CD4-positive, alpha-beta T cell treated with Interferon alpha-2 for 1 hour (primary cell): ENCODE measurements at regions not wholly inside any gene's neighbourhood (a gene's known extent, or its start where the extent isn't known, plus 50 kb on each side); places are given as distances from the start of the nearest gene placed in this dataset.

Experiments used
- DNase-seq, 2 donors: peaks; one replicate each; pipeline ENCODE4 v3.0.0-alpha.2; 2020 to 2022

DNA sequence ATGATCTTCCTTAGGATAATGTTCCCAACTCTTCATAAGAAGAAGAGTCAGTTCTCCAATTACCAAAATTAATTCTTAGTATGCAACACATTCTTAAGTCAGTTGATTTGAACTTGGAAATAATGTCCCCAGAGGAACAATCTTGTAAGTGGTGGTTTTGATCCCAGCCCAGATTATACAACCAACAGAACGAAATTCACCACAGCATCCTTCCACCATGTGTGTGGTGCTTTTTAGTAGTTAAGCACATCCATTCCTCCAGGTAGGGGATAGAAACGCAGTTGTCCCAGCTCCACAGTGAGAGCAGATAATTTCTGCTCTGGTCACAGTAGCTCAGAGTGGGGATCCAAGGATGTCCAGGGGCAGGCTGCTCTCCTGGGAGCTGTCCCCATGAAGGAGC, 161.7 kb upstream of the SLC39A10 start:
- no peak for DNase-seq

DNA sequence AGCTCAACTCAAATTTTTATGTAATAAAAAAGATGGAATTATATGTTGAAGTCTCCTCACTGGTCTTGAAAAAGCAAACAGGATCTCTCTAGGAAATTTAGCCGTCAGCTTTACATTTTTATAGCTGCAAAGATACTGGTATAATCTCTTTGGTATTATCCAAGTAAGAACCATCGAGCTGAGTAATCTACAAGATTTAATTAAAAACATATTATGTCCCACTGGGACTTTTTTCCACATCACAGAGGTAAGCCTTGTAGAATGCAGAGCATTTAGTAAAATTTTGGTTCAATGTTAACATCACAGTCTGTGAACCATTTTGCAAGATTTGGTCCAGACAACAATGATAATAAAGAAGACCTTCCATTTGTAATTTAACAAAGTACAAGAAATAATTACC, 162.6 kb upstream of the SLC39A10 start:
- DNase-seq: no peak

DNA sequence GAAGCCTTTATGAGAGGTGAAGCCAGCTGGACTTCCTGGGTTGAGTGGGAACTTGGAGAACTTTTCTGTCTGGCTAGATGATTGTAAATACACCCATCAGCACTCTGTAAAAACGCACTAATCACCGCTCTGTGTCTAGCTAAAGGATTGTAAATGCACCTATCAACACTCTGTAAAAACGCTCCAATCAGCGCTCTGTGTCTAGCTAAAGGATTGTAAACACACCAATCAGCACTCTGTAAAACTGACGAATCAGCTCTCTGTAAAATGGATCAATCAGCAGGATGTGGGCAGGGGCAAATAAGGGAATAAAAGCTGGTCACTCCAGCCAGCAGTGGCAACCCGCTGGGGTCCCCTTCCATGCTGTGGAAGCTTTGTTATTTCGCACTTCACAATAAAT, 163.6 kb upstream of the SLC39A10 start:
- DNase-seq: no peak

DNA sequence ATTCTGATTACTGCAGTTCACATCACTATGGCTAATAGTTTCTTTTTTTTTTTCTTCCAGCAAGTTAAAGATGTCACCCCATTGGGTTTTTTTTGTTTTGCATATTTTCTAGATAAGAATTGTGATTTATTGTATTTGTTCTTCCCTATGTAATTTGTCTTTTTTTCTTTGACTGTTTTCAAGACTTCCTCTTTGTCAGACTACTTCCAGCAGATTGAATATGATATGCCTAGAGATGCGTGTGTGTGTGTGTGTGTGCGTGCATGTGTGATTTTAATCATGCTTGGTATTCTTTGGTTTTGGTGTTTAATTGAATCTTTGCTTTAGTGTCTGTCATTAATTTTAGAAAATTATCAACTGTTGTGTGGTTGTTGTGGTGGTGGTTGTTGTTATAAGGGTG, 166.7 kb upstream of the SLC39A10 start:
- DNase-seq: no peak

DNA sequence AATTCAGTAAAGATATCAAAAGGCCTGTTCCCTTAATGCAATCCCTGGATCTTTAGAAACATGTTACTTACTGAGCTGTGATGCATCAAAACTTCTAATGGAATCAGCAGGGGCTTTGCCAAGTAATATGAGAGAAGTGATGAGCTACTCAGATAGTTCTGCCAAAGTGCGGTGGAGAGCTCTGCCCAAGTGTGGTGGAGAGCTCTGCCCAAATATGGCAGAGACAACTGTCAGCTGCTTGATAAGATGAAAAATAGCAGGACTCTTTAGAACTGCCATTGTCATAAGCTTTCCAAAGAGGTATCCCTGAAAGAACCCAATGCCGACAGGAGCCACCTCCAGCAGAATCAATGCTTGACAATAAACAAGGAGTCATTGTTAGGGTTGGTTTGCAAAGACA, 167.9 kb upstream of the SLC39A10 start:
- no peak for DNase-seq

DNA sequence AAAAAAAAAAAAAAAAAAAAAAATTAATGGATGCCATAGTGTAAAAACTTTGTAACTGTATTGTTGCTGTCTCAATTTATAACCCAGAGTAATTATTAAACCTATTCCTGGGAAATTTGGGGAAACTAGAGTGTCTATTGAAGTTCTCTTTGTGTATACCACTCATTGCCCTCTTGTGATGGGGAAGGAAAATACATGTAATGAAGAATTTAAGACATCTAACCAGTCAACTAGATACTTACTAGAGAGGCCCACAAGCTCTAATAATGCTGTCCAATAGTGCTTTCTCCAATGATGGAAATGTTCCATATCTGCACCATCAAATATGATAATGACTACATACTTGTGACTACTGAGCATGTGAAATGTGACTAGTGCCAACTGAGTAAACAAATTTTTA, 168.5 kb upstream of the SLC39A10 start:
- no peak for DNase-seq

DNA sequence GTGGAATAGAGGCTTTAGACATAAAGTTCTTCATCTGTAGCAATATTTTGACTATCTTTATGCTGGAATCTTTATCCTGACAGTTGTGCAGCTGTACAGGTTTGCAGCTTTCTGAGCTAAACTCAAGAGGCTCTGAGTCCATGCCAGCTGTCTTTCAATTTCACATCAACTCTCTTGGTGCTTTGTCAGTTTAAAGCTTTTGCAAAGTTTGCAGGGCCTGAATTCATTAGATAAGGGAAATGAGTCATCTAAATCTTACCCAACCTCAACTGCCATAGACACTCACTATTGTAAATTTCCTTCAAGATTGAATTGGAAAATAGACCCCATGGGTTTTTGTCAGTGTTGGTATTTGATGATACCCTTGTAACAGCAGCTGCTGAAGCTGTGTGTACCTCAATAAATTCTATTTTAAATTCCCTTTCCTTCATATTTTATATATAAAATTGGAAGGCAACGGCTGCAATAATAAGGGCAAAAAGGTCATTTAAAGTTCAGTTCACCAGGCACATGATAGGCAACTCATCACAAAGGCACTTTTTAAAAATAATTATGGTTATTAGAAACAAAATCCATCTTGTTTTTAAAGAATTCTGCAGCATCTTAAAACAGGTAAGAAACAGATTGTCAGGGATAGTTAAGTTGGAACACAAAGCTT, 169.9 kb upstream of the SLC39A10 start:
- DNase-seq: peak in 1 of 2 donors; percentile 31

DNA sequence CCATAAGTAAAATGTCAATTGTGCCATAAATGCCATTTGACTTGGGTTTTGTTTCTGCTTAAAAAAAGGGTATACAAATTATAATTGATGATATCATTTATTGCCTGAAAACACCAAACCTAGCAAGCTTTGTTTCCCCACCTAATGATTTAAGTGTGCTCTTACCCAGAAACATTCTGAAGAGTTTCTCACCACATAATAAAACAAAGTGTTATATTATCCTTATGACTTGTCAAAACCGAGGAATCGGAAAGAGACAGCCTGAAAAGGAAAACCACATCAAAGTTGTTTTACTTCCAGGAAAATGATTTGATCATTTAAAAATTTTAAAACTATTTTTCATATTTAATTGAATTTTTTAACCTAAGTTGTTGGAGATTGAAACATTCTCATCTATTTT, 170.5 kb upstream of the SLC39A10 start:
- DNase-seq: peak in 1 of 2 donors; percentile 27

DNA sequence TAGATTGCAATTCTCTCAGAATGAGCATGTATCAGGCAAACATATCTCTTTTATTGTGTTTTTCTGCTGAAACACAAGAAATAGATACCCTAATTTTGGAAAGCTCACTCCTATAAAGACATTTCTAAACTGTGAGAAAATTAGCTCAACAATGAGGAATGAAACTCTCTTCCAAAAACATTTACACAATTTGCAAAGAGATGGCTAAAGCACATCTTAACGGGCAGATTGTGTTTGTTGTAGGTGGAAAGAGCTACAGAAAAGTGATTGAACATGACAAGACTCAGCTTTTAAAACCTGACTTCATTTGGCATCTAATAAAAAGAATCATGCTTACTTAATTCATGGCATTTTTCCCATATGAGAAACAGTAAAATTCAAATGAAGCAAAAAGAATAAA, 175.0 kb upstream of the SLC39A10 start:
- no peak for DNase-seq

DNA sequence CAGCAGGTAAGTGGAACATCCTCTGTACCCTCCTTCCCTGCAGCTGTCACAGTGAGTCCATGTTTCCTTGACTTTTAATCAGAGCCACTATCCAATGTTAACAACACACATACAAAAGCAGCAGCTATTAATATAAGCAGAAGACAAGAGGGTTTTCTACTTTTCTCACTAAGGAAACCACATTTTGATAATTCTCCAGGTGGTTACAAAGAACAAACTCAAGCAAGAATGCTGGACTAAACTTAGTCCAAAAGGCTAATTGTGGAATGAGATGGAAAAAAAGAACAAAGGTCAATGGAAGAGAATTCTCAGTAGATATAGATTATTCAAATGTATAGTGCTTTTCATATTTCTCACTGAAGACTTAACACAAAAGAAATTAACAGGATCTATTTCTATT, 176.9 kb upstream of the SLC39A10 start:
- DNase-seq: no peak

DNA sequence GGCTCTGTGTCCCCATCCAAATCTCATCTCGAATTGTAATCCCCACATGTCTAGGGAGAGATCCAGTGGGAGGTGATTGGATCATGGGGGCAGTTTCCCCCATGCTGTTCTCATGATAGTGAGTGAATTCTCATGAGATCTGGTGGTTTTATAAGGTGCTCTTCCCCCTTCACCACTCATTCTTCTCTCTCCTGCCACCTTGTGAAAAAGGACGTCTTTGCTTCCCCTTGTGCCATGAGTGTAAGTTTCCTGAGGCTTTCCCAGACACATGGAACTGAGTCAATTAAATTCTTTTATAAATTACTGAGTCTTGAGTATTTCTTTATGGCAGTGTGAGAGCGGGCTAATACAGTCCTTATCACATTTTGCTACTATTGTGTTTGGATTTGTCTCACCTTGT, 177.6 kb upstream of the SLC39A10 start:
- no peak for DNase-seq

DNA sequence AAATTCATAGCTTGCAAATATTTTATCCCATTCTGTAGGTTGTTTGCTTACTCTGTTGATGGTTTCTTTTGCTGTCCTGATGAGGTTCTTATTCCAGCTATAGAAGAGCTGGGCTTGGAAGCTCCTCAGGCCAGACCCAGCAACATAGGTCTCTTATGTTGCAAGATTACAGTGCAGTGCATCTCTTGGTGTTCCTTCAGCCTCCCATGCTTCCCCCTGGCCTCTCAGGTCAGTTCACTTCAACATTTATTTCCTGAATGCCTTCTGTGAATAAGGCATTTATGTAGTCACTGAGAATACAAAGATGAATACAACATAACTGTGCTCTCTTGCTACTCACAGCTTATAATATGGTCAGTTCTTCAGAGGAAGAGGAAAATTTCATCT, 179.0 kb upstream of the SLC39A10 start:
- DNase-seq: no peak

DNA sequence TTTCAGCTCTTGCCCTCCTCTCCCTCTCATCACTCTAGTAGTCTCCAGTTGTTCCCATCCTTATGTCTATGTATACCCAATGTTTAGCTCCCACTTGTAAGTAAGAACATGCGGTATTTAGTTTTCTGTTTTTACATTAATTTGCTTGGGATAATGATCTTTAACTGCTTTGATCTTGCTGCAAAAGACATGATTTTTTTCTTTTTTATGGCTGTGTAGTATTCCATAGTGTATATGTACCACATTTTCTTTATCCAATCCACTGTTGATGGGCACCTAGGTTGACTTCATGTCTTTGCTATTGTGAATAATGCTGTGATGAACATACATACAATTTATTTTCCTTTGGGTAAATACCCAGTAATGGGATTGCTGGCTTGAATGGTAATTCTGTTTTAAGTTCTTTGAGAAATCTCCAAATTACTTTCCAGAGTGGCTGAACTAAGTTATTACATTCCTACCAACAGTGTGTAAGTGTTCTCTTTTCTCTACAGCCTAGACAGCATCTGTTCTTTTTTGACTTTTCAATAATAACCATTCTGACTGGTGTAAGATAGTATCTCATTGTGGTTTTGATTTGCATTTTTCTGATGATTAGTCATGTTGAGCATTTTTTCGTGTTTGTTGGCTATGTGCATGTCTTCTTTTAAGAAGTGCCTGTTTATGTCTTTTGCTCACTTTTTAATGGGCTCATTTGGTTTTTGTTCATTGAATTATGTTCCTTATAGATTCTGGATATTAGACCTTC, 179.6 kb upstream of the SLC39A10 start:
- peak in 1 of 2 donors; percentile 13 for DNase-seq

DNA sequence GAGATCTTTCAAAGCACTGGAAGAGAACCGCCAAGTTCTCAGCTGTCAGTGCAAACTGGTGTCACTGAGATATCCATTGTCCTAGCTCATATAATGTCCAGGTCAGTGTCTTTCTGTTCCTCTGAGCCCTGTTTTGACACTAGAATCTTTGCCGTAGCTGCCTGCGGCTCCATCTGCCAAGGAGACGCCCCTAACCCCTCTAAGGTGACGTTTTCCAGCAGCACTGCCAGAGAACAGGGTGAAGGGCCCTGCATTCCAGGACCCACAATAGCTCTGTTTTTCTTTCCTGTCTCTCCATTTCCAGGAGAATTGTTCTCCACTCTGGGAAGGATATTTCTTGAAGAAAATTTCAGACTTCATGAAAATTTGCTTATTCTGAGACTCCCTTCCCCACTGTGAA, 181.7 kb upstream of the SLC39A10 start:
- no peak for DNase-seq

DNA sequence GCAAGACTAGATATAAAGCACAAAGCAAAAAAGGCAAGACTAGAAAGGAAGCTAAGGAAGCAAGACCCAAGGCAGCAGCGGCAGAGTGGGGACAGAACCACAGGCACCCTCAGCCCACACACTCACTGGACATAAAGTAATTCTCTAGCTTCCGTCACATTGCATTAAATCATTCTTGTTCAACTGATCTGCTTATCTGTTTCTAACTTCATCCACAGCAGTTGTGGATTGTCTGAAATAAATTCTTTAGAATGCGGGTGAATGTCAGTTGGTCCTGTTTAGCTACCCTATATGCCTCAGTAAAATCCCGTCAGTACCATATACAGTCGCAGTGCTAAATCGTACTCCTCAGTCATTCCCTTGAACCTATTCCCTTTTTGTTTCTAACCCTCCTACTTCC, 183.2 kb upstream of the SLC39A10 start:
- no peak for DNase-seq

DNA sequence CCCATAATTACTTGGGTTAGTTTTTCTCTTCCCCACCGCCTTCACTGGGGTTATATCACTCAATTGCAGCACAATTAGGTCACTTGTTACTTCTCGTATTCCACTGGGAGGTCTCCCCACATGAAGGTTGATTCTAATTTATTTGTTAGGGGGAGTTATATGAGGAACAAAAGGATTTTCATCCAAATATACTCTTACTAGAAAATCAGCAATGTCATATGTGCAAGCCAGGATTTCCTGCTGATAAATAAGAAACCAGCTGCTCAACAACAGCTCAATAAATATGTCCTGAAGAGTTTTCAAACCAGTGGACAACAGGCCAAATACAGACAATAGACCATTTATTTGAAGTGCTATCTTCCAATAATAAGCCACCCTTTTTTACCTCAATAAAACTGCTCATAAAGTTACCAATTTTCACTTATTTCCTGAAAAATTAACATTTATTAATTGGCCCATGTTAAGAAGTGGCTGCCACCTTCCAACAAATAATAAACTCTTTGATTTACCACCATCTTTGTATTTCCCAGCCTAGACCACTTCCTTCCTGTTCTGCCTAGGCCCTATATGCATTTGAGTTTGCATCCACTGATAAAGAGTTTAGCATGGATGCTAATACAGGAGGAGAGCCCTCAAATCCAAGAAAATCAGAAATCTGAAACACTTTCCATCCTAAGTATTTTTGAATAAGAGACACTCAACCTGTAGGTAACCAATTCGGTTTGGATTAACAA, 184.4 kb upstream of the SLC39A10 start:
- DNase-seq: no peak

DNA sequence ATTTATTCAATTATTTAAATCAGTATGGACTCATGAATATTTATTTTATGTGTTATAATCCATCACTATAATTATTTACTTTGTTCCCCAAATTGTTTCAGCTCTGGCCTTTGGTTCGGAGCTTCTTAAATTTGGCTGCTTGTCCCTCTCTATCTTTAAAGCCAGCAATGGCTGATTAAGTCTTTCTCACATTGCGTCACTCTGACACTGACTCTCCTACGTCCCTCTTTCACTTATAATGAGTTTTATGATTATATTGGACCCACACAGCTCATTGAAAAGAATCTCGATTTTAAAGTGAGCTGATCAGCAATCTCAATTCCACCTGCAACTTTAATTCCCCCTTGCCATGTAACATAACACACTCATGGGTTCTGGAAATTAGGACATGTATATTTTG, 185.2 kb upstream of the SLC39A10 start:
- DNase-seq: no peak

DNA sequence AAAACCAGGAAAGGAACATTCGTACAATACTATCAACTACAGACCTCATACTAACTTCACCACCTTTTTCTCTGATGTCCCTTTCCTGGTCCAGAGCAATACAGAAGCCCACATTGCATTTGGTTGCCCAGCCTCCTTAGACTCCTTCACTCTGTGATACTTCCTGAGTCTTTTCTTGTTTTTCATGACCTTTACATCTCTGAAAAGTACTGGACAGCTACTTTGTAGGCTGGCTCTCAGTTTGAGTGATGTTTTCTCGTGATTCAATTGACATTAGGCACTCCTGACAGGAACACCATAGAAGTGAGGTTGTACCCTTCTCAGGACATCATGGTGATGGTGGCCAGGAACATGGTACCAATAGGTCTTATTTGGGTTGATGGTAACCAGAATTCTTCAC, 185.9 kb upstream of the SLC39A10 start:
- DNase-seq: no peak

DNA sequence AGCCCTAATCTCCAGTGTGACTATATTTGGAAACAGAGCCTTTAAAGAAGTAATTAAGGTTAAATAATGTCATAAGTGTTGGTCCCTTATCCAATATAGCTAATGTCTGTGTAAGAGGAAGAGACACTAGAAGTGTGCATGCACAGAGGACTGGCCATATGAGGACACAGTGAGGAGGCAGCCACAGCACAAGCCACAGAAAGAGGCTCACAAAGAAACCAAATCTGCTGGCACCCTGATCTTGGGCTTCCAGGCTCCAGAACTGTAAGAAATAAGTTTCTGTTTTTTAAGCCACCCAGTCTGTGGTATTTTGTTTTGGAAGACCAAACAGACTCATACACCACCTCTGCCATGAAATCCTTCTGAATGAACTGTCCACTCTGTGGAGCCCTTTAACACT, 186.4 kb upstream of the SLC39A10 start:
- no peak for DNase-seq

DNA sequence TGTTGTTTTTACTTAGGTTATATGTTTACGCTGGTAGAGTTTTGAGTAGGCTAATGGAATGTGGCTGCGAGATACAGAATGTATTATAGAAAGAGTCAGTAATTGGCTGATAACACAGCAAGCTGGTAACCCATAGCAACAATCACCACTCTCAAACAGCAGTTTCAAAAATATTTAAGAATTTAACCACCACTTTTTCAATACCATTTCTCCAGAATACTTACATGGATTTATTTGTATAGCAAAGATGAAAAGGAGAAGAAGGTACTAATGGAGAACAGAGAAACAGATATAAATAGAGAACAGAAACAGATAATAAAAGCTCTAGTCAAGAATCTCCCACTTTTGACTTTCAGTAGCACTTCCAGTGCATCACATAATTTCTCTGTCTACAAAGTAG, 188.3 kb upstream of the SLC39A10 start:
- no peak for DNase-seq

DNA sequence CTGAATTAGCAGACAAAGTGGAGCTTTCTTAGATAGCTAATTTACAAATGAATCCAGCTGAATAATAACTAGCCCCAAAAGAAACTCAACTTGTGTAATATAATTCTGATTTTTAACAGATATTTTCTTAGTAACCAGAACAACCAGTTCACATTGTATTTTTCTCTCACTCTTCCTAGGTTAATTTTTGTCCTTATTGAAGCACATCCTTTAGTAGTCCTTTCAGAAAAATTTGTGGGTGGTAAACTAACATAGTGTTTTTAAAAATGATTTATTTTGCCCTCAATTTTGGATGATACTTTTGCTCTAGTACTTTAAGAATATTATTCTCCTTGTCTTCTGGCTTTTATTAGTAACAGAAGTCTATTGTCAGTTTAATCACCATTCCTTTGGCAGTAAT, 190.6 kb upstream of the SLC39A10 start:
- DNase-seq: no peak

DNA sequence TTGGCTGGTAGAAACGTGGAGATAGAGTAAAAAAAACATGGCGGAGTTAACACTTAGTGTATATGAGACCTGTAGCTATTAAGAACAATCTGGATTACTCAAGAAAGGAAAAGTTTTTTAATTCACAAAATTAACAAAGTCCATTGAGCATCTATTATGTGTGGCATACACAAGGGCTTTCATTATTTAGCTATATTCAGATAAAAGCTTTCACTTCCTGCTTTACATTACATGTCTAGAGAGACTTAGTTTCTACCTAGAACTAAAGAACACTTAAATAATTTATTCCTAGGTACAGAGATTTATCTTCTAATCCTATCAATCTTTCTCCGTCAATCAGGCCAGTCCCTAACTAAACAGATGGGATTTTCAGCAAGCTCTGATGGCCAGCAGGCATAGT, 196.0 kb upstream of the SLC39A10 start:
- no peak for DNase-seq

DNA sequence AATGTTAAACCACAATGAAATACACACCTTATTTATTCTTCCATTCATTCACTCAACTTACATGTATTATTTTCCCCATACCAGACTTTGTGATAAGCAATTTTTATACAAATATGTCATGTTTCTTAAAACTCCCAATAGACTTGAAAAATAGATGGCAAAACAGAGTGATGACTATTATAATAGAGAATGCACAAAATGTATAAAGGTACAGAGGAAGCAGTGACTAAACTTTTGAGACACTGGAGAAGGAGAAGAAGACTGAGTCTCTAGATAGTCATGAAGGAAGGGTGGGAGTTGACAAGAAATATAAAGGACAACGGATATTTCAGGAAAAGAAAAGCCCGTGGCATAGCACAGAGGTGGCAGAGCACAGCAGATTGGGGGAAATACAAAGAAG, 198.1 kb upstream of the SLC39A10 start:
- no peak for DNase-seq

DNA sequence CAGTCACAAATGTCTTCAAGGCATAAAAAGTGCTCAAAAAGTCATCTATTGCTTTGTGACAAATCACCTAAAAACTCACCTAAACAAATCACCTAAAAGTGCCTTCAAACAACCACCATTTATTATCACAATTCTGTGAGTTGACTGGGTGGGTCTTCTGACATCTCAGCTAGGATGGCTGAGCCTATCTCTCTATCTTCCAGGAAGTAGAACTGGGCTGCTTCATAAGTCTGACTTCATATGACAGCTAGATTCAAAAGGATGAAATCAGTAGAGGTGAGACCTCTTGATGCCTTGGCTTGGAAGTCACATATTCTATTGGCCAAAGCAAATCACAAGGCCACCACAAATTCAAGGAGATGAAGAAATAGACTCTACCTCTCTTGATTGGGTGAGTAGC, 199.2 kb upstream of the SLC39A10 start:
- no peak for DNase-seq
